HG03558 (cell line): ENCODE measurements at regions not wholly inside any gene's neighbourhood (a gene's known extent, or its start where the extent isn't known, plus 50 kb on each side); places are given as distances from the start of the nearest gene placed in this dataset.

ENCODE experiments used
- ATAC-seq: cut with Tn5 transposase; IDR thresholded peaks from one replicate; pipeline ENCODE4 v1.9.1; 2021; ENCODE audit warnings: moderate number of reproducible peaks; ENCODE audit not compliant: unreplicated experiment; ENCODE audit errors: extremely low read depth

GRCh38 chr18:34083910-34084535 lies 140.7 kb downstream of the NOL4 start:
- no peak for ATAC-seq

GRCh38 chr18:34077599-34077998 lies 147.1 kb downstream of the NOL4 start:
- ATAC-seq: no peak

- ATAC-seq: no peak
Observed at GRCh38 chr18:34075963-34076860, 148.5 kb downstream of the NOL4 start.

GRCh38 chr18:34061226-34061625 lies 163.5 kb downstream of the NOL4 start:
- no peak for ATAC-seq

GRCh38 chr18:34055227-34055626 lies 169.5 kb downstream of the NOL4 start:
- no peak for ATAC-seq

- no peak for ATAC-seq
Observed at GRCh38 chr18:34050661-34051060, 174.1 kb downstream of the NOL4 start.

GRCh38 chr18:34049511-34049910 lies 175.2 kb downstream of the NOL4 start:
- ATAC-seq: no peak

GRCh38 chr18:34048423-34048822 lies 176.3 kb downstream of the NOL4 start:
- no peak for ATAC-seq

- no peak for ATAC-seq
Observed at GRCh38 chr18:34042423-34043146, 182.1 kb downstream of the NOL4 start.

GRCh38 chr18:34039611-34040010 lies 185.1 kb downstream of the NOL4 start:
- no peak for ATAC-seq

- ATAC-seq: no peak
Observed at GRCh38 chr18:34039201-34039600, 185.5 kb downstream of the NOL4 start.

GRCh38 chr18:34038086-34038485 lies 186.6 kb downstream of the NOL4 start:
- ATAC-seq: no peak

- no peak for ATAC-seq
Observed at GRCh38 chr18:34033968-34034367, 190.7 kb downstream of the NOL4 start.

- ATAC-seq: no peak
Observed at GRCh38 chr18:34031810-34032209, 192.9 kb downstream of the NOL4 start.

- no peak for ATAC-seq
Observed at GRCh38 chr18:34028324-34028723, 196.4 kb downstream of the NOL4 start.

- no peak for ATAC-seq
Observed at GRCh38 chr18:34025191-34025801, 199.4 kb downstream of the NOL4 start.

GRCh38 chr18:34023471-34023870 lies 201.2 kb downstream of the NOL4 start:
- no peak for ATAC-seq

- ATAC-seq: no peak
Observed at GRCh38 chr18:34018336-34018735, 206.4 kb downstream of the NOL4 start.

GRCh38 chr18:34003687-34004086 lies 221.0 kb downstream of the NOL4 start:
- ATAC-seq: no peak

GRCh38 chr18:34002130-34002529 lies 222.6 kb downstream of the NOL4 start:
- no peak for ATAC-seq

GRCh38 chr18:34001376-34001775 lies 223.3 kb downstream of the NOL4 start:
- ATAC-seq: no peak
